ENCODE measurements at regions not wholly inside any gene's neighbourhood (a gene's known extent, or its start where the extent isn't known, plus 50 kb on each side); places are given as distances from the start of the nearest gene placed in this dataset.

DNA sequence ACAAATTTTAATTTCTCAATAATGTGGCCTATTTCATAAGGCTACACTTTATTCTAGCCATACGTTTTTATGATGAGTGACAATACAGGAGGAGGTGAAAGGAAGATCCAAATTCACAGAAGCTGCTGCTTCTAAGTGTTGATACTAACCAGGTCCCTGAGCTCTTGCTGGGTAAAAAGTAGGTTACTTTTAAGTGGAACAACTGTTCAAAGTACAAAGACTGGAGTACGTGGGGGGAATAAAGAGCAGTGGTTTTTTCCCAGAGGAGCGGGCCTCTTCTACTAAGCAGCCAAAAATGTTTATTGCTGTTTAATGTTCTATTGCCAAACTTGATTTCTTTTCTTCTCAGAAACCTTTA is 301.8 kb downstream of the AEBP2 start:
- intact Hi-C loops (cut with micrococcal nuclease), result no loop called here
- Mint-ChIP-seq H3K4me1 (ENCODE audit: low read depth) (no peaks in the 10 kb centered on the region), H3K9me3 (no peaks in the 10 kb centered on the region), H3K27ac (no peak overlapping the region), H3K4me3 (no peak overlapping the region), H3K27me3 (ENCODE audit: low read depth) (no peaks in the 10 kb centered on the region), H3K36me3 (ENCODE audit: low read depth) (no peaks in the 10 kb centered on the region)
- CTCF ChIA-PET, result no interaction called here
- DNase-seq, result no peak

- intact Hi-C loops (cut with micrococcal nuclease), result no loop called here
- no peaks in the 10 kb centered on the region for H3K9me3 Mint-ChIP-seq
- no peaks in the 10 kb centered on the region for H3K36me3 Mint-ChIP-seq (ENCODE audit: low read depth)
- no peak overlapping the region for H3K4me3 Mint-ChIP-seq
- H3K4me1 Mint-ChIP-seq (ENCODE audit: low read depth), result no peaks in the 10 kb centered on the region
- no peak for DNase-seq
- H3K27ac Mint-ChIP-seq, result no peak overlapping the region
- H3K27me3 Mint-ChIP-seq (ENCODE audit: low read depth), result no peaks in the 10 kb centered on the region
- CTCF ChIA-PET, result no interaction called here
Measured at GRCh38 chr12:19744705-19745218, 305.5 kb downstream of the AEBP2 start.

- no peak for DNase-seq
- Mint-ChIP-seq H3K27me3 (ENCODE audit: low read depth) (no peaks in the 10 kb centered on the region), H3K27ac (no peak overlapping the region), H3K9me3 (peaks cover 5% of the 10 kb centered on the region), H3K4me3 (no peak overlapping the region), H3K36me3 (ENCODE audit: low read depth) (no peaks in the 10 kb centered on the region), H3K4me1 (ENCODE audit: low read depth) (no peaks in the 10 kb centered on the region)
- CTCF ChIA-PET, result no interaction called here
- intact Hi-C loops (cut with micrococcal nuclease), result no loop called here
Measured at GRCh38 chr12:19746471-19746870, 307.2 kb downstream of the AEBP2 start.

GRCh38 chr12:19749906-19750574 is 310.7 kb downstream of the AEBP2 start:
- no peak overlapping the region for H3K4me3 Mint-ChIP-seq
- no peaks in the 10 kb centered on the region for H3K36me3 Mint-ChIP-seq (ENCODE audit: low read depth)
- peaks cover 19% of the 10 kb centered on the region for H3K9me3 Mint-ChIP-seq
- H3K4me1 Mint-ChIP-seq (ENCODE audit: low read depth), result no peaks in the 10 kb centered on the region
- no peak for DNase-seq
- H3K27me3 Mint-ChIP-seq (ENCODE audit: low read depth), result no peaks in the 10 kb centered on the region
- no peak overlapping the region for H3K27ac Mint-ChIP-seq
- CTCF ChIA-PET, result interaction anchor here (1.4 kb wide), 1 partner anchor 11 kb away, joined by 5 read pairs; no protein-coding TSS in a partner anchor
- intact Hi-C loops (cut with micrococcal nuclease), result loop anchor here (10.0 kb wide), 1 partner anchor 145 kb away; no protein-coding TSS in a partner anchor

DNA sequence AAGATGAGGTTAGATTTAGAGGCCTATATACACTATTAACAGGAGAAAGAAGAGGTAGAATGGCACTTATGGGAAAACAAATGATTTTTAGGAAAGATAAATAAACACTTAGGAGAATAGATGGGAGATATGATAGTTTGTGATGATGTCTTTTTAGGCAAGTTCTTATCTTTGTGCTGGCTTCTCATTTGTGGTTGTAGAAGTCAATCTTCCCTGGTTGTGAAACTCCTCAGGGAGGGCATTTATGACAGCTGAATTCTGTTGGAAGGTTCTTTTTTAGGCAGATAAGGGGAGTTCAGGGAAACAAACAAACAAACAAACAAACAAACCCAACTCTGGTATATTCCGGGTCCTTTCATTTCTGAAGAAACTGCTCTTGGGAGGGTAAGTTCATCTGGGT is 311.8 kb downstream of the AEBP2 start:
- Mint-ChIP-seq H3K27ac (no peak overlapping the region), H3K4me1 (ENCODE audit: low read depth) (no peaks in the 10 kb centered on the region), H3K27me3 (ENCODE audit: low read depth) (no peaks in the 10 kb centered on the region), H3K36me3 (ENCODE audit: low read depth) (no peaks in the 10 kb centered on the region), H3K4me3 (no peak overlapping the region), H3K9me3 (peaks cover 19% of the 10 kb centered on the region)
- CTCF ChIA-PET, result interaction anchor here (0.6 kb wide), 1 partner anchor 161 kb away, joined by 3 read pairs; no protein-coding TSS in a partner anchor
- intact Hi-C loops (cut with micrococcal nuclease), result loop anchor here (10.0 kb wide), 1 partner anchor 144 kb away; no protein-coding TSS in a partner anchor
- no peak for DNase-seq

DNA sequence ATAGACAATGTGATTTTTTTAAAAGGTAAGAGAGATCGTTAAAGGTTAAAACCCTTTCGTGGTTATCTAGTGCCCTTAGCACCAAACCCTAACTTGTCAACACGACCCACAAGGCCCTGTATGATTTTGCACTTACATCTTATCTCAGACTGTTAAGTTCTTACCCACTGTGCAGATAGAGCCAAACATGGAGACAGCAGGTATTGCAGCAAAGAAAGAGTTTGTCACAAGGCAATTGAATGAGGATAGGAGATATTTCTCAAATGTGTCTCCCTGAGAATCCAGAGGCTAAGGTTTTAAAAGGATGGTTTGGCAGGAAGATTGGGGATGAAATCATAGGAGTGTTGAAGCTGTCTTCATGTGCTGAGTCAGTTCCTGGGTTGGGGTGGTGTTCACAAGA is 313.4 kb downstream of the AEBP2 start:
- Mint-ChIP-seq H3K9me3 (peaks cover 19% of the 10 kb centered on the region), H3K27me3 (ENCODE audit: low read depth) (no peaks in the 10 kb centered on the region), H3K27ac (no peak overlapping the region), H3K4me1 (ENCODE audit: low read depth) (no peaks in the 10 kb centered on the region), H3K36me3 (ENCODE audit: low read depth) (no peaks in the 10 kb centered on the region), H3K4me3 (no peak overlapping the region)
- CTCF ChIA-PET, result no interaction called here
- no peak for DNase-seq
- intact Hi-C loops (cut with micrococcal nuclease), result loop anchor here (10.0 kb wide), 1 partner anchor 142 kb away; no protein-coding TSS in a partner anchor

- Mint-ChIP-seq H3K36me3 (ENCODE audit: low read depth) (no peaks in the 10 kb centered on the region), H3K27ac (no peak overlapping the region), H3K9me3 (peaks cover 19% of the 10 kb centered on the region), H3K4me1 (ENCODE audit: low read depth) (no peaks in the 10 kb centered on the region), H3K27me3 (ENCODE audit: low read depth) (no peaks in the 10 kb centered on the region), H3K4me3 (no peak overlapping the region)
- intact Hi-C loops (cut with micrococcal nuclease), result loop anchor here (5.0 to 10.0 kb wide), 2 partner anchors 140 to 622 kb away; no protein-coding TSS in a partner anchor
- DNase-seq, result no peak
- CTCF ChIA-PET, result interaction anchor here (0.5 kb wide), 1 partner anchor 398 kb away, joined by 7 read pairs; no protein-coding TSS in a partner anchor
Measured at GRCh38 chr12:19755136-19755535, 315.8 kb downstream of the AEBP2 start.

- H3K4me1 Mint-ChIP-seq (ENCODE audit: low read depth), result no peaks in the 10 kb centered on the region
- DNase-seq, result no peak
- no peak overlapping the region for H3K27ac Mint-ChIP-seq
- intact Hi-C loops (cut with micrococcal nuclease), result loop anchor here (5.0 to 10.0 kb wide), 2 partner anchors 137 to 620 kb away; no protein-coding TSS in a partner anchor
- CTCF ChIA-PET, result interaction anchor here (0.6 to 1.2 kb wide), 4 partner anchors 8 to 295 kb away, joined by 3 to 4 read pairs (median 4); no protein-coding TSS in a partner anchor
- peaks cover 14% of the 10 kb centered on the region for H3K9me3 Mint-ChIP-seq
- H3K36me3 Mint-ChIP-seq (ENCODE audit: low read depth), result no peaks in the 10 kb centered on the region
- no peak overlapping the region for H3K4me3 Mint-ChIP-seq
- H3K27me3 Mint-ChIP-seq (ENCODE audit: low read depth), result no peaks in the 10 kb centered on the region
Measured at GRCh38 chr12:19757317-19757877, 318.1 kb downstream of the AEBP2 start.

DNA sequence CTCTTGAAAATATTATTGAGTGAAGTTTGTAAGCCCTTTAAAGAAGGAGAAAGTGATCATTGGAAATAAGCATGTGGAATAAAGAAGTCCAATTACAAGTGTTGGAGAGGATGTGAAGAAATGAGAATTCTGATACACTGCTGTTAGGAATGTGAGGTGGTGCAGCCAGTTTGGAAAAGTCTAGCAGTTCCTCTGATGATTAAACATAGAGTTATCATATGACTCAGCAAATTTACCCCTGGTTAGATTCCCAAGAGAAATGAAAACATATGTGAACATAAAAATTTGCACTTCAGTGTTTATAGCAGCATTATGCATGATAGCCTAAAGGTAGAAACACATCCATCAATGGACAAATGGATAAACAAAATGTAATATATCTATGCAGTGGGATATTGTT is 319.9 kb downstream of the AEBP2 start:
- DNase-seq, result no peak
- Mint-ChIP-seq H3K36me3 (ENCODE audit: low read depth) (no peaks in the 10 kb centered on the region), H3K9me3 (no peaks in the 10 kb centered on the region), H3K27me3 (ENCODE audit: low read depth) (no peaks in the 10 kb centered on the region), H3K4me3 (no peak overlapping the region), H3K4me1 (ENCODE audit: low read depth) (no peaks in the 10 kb centered on the region), H3K27ac (no peak overlapping the region)
- intact Hi-C loops (cut with micrococcal nuclease), result loop anchor here (5.0 to 10.0 kb wide), 2 partner anchors 136 to 618 kb away; no protein-coding TSS in a partner anchor
- CTCF ChIA-PET, result no interaction called here

- no peaks in the 10 kb centered on the region for H3K36me3 Mint-ChIP-seq (ENCODE audit: low read depth)
- H3K4me1 Mint-ChIP-seq (ENCODE audit: low read depth), result no peaks in the 10 kb centered on the region
- no peaks in the 10 kb centered on the region for H3K27me3 Mint-ChIP-seq (ENCODE audit: low read depth)
- no peak overlapping the region for H3K27ac Mint-ChIP-seq
- intact Hi-C loops (cut with micrococcal nuclease), result no loop called here
- CTCF ChIA-PET, result no interaction called here
- no peak overlapping the region for H3K4me3 Mint-ChIP-seq
- H3K9me3 Mint-ChIP-seq, result no peaks in the 10 kb centered on the region
- DNase-seq, result no peak
Measured at GRCh38 chr12:19760611-19761010, 321.3 kb downstream of the AEBP2 start.

DNA sequence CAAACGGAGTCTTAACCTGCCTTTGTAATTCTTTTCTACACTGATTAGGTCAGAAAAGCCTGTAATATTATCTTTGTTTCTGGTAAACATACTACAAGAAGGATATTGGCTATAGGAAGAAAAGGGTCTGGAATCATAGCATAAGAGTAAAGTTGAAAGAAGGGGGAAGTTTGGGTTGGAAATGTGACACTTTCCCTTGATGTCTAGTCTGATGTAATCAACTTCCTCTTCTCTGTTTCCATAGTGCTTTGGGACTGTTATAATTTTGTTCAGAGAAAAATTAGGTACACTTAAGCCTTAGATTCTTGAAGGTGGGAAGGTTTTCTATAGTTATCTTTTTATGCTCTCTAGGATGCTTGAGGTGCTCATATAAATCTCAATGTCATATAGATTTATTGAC is 322.2 kb downstream of the AEBP2 start:
- Mint-ChIP-seq H3K4me1 (ENCODE audit: low read depth) (no peaks in the 10 kb centered on the region), H3K36me3 (ENCODE audit: low read depth) (no peaks in the 10 kb centered on the region), H3K4me3 (no peak overlapping the region), H3K27me3 (ENCODE audit: low read depth) (no peaks in the 10 kb centered on the region), H3K9me3 (no peaks in the 10 kb centered on the region), H3K27ac (no peak overlapping the region)
- no peak for DNase-seq
- intact Hi-C loops (cut with micrococcal nuclease), result no loop called here
- CTCF ChIA-PET, result no interaction called here

DNA sequence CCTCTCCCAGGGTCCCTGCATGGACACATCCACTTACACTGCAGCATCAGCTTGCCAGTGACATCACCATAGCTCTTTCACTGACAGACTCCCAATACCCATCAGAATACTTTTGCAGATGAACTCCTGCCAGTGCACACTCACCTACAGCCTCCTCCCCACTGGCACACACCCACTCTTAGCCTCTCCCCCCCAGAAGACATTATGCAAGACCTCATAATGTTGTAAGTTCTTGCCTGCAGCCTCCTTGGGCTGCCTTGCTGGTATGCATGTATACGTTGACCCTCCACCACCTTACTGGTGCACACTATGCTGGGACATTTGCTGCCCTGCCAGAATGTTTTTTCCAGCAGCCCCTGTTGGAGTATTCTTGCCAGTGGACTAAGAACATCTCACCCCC is 324.2 kb downstream of the AEBP2 start:
- H3K27me3 Mint-ChIP-seq (ENCODE audit: low read depth), result no peaks in the 10 kb centered on the region
- H3K4me1 Mint-ChIP-seq (ENCODE audit: low read depth), result no peaks in the 10 kb centered on the region
- no peaks in the 10 kb centered on the region for H3K36me3 Mint-ChIP-seq (ENCODE audit: low read depth)
- no peaks in the 10 kb centered on the region for H3K9me3 Mint-ChIP-seq
- H3K27ac Mint-ChIP-seq, result no peak overlapping the region
- no peak for DNase-seq
- no peak overlapping the region for H3K4me3 Mint-ChIP-seq
- intact Hi-C loops (cut with micrococcal nuclease), result no loop called here
- CTCF ChIA-PET, result interaction anchor here (0.6 kb wide), 1 partner anchor 175 kb away, joined by 4 read pairs; no protein-coding TSS in a partner anchor

GRCh38 chr12:19764408-19764807 is 325.1 kb downstream of the AEBP2 start:
- Mint-ChIP-seq H3K27ac (no peak overlapping the region), H3K4me1 (ENCODE audit: low read depth) (no peaks in the 10 kb centered on the region), H3K4me3 (no peak overlapping the region), H3K36me3 (ENCODE audit: low read depth) (no peaks in the 10 kb centered on the region), H3K9me3 (no peaks in the 10 kb centered on the region), H3K27me3 (ENCODE audit: low read depth) (no peaks in the 10 kb centered on the region)
- CTCF ChIA-PET, result no interaction called here
- no peak for DNase-seq
- intact Hi-C loops (cut with micrococcal nuclease), result no loop called here
